Left ventricle myocardium inferior (tissue), 1 donor: ENCODE measurements at regions not wholly inside any gene's neighbourhood (a gene's known extent, or its start where the extent isn't known, plus 50 kb on each side); places are given as distances from the start of the nearest gene placed in this dataset.

Source experiments
- DNase-seq: peaks from one replicate; pipeline ENCODE4 v3.0.0-alpha.2; 2020
- H3K27ac ChIP-seq: fragments of 200-600 bp; replicated peaks from 2 replicates; pipeline ENCODE4 v1.8.0; 2021
- H3K27me3 ChIP-seq: fragments of 200-600 bp; 2 replicates; pipeline ENCODE4 v1.8.0; 2021; ENCODE audit warnings: low read depth
- H3K36me3 ChIP-seq: fragments of 200-600 bp; 2 replicates; pipeline ENCODE4 v1.8.0; 2021
- H3K4me1 ChIP-seq: fragments of 200-600 bp; 2 replicates; pipeline ENCODE4 v1.8.0; 2021
- H3K4me3 ChIP-seq: fragments of 200-600 bp; 2 replicates; pipeline ENCODE4 v1.8.0; 2021; ENCODE audit warnings: mild to moderate bottlenecking, moderate library complexity
- H3K9me3 ChIP-seq: fragments of 200-600 bp; replicated peaks from 2 replicates; pipeline ENCODE4 v1.8.0; 2021
- intact Hi-C: fragments of 100-400 bp; cut with micrococcal nuclease; formaldehyde crosslinking; loops from one replicate; pipeline ENCODE4 v1.11.0; 2022
- TF ChIP-seq, protein P1 (sequence below): fragments of 200-600 bp; IDR thresholded peaks from 2 replicates; pipeline ENCODE4 v1.8.0; 2021; ENCODE audit warnings: antibody characterized with exemption, mild to moderate bottlenecking, borderline replicate concordance
- donor health status: DM: no; HTN: yes; CAD: no; lungs with severe emphysema.

DNA sequence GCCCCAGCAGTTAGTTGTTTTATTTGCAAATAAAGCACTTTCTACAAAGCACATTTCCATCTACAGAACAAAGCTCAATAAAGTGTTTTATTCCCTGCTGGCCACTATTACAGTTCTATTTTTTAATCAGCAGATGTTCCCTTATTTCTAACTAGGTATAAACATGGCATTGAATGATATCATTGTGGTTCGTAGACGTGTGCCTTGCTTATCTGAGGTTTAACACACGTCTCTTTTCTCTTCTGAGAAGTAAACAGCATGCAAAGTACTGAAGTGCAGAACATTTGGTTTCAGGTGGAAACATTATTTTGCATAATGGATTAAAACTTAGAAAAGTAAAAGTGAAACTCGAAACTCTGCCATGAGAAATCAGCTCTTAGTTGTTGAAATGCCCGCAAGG is 1989.3 kb upstream of the WWC1 start:
- Histone ChIP-seq H3K4me1 (no peaks in the 10 kb centered on the region), H3K4me3 (no peak overlapping the region), H3K9me3 (peaks cover 8% of the 10 kb centered on the region), H3K27me3 (no peaks in the 10 kb centered on the region), H3K27ac (no peak overlapping the region), H3K36me3 (no peaks in the 10 kb centered on the region)
- TF ChIP-seq, protein P1, sequence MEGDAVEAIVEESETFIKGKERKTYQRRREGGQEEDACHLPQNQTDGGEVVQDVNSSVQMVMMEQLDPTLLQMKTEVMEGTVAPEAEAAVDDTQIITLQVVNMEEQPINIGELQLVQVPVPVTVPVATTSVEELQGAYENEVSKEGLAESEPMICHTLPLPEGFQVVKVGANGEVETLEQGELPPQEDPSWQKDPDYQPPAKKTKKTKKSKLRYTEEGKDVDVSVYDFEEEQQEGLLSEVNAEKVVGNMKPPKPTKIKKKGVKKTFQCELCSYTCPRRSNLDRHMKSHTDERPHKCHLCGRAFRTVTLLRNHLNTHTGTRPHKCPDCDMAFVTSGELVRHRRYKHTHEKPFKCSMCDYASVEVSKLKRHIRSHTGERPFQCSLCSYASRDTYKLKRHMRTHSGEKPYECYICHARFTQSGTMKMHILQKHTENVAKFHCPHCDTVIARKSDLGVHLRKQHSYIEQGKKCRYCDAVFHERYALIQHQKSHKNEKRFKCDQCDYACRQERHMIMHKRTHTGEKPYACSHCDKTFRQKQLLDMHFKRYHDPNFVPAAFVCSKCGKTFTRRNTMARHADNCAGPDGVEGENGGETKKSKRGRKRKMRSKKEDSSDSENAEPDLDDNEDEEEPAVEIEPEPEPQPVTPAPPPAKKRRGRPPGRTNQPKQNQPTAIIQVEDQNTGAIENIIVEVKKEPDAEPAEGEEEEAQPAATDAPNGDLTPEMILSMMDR: no peak
- intact Hi-C loops: no loop called here
- no peak for DNase-seq

DNA sequence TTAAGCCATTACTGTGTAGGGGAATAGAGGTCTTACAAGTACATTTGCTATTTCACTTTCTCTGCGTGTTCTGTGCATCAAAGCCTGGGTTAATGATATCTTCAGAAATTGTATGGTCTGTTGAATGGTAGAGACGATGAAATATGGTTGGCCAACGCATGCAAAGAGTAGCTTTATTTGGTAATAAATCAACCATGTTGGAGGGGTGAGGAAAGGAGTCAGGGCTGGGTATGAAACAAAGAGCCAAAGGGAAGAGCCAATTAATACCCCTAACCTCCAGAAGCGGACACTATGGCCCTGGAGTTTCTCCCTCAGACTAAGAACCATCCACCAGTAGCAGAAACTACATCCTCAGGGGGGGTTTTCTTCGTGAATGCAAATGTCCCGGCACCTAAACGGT is 1974.0 kb upstream of the WWC1 start:
- Histone ChIP-seq H3K4me3 (no peak overlapping the region), H3K9me3 (no peaks in the 10 kb centered on the region), H3K27me3 (no peaks in the 10 kb centered on the region), H3K27ac (no peak overlapping the region), H3K36me3 (no peaks in the 10 kb centered on the region), H3K4me1 (no peaks in the 10 kb centered on the region)
- intact Hi-C loops: no loop called here
- no peak for DNase-seq
- TF ChIP-seq, protein P1: no peak

DNA sequence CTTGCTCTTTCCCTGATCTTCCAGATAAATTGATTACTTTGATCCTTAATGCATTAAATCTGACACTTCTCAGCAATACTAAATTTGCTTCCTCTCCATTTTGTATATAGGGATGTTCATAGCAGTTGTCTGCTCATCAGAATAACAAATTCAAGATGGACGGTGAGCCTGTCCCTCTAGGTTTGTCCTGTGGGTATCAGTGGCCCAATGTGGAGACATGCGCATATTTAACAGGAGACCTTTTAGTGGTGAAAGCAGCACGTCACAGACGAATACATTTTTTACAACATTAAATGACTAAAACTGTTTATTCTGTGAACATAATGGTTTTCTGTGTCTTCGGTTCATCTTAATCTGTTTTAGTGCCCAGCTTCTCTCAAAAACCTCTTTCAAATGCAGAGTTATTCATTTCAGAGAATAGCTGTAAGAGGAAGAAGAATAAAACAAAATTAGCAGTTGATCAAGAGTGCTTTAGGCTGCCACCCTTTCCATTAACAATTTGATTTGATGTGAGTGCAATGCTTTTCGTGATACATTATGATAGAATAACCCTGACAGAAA is 1970.4 kb upstream of the WWC1 start:
- intact Hi-C loops: no loop called here
- no peak overlapping the region for H3K27ac ChIP-seq
- TF ChIP-seq, protein P1: no peak
- H3K27me3 ChIP-seq: no peaks in the 10 kb centered on the region
- no peaks in the 10 kb centered on the region for H3K36me3 ChIP-seq
- no peak overlapping the region for H3K4me3 ChIP-seq
- H3K9me3 ChIP-seq: no peaks in the 10 kb centered on the region
- DNase-seq: no peak
- H3K4me1 ChIP-seq: no peaks in the 10 kb centered on the region

DNA sequence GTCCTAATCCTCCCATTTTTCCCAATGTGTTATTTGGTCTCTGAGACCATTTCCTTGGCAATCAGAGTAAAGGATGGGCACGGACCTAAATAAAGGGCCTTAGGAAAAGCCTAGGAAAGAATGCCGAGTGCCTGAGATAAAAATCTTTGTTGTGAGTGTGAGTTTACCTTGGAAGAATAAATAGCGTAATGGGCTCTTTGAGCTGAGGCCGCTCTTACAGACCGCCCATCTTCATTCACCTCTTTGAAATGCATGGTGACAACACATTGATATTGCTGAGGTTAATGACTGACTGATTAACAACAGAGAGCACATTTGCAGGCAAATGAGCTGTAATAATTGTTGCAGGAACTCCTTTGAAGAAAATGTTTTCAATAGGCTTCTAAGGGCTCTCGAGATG is 1967.1 kb upstream of the WWC1 start:
- H3K27me3 ChIP-seq: no peaks in the 10 kb centered on the region
- H3K4me1 ChIP-seq: no peaks in the 10 kb centered on the region
- no peak for DNase-seq
- TF ChIP-seq, protein P1: no peak
- no peak overlapping the region for H3K27ac ChIP-seq
- no peaks in the 10 kb centered on the region for H3K9me3 ChIP-seq
- no peaks in the 10 kb centered on the region for H3K36me3 ChIP-seq
- H3K4me3 ChIP-seq: no peak overlapping the region
- intact Hi-C loops: no loop called here

DNA sequence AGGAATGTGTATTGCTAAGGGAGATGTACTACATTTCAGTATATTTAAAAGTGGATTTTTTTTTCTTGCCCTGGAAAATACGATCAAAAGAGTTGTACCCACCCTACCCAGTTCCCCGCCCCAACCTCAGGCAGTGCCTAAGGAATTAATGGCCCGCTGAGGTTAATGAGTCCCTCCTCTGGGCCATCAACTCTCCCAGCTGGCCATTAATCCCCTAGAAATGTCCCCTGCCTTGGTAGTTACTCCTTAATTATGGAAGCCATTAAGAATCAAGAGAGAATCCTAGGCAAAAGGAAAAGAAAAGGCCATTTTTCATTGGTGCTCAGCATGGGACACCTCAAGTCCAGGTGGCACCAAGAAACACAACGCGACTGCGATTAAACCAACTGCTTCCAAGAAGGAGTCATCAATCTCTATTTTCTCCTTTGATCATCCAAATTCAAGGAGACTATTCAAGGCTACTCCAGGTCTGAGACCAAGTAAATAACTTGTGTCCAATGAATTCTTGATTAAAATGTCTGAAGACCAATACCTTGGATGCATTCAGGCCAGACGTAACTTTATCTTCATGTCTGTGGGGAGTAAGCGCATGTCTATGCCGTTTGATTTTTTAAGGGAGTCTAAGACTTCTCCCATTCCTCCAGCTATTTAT is 1962.2 kb upstream of the WWC1 start:
- H3K4me1 ChIP-seq: no peaks in the 10 kb centered on the region
- H3K36me3 ChIP-seq: no peaks in the 10 kb centered on the region
- no peaks in the 10 kb centered on the region for H3K9me3 ChIP-seq
- no peak overlapping the region for H3K4me3 ChIP-seq
- no peaks in the 10 kb centered on the region for H3K27me3 ChIP-seq
- intact Hi-C loops: no loop called here
- no peak for DNase-seq
- TF ChIP-seq, protein P1: no peak
- H3K27ac ChIP-seq: no peak overlapping the region
